ENCODE measurements at regions not wholly inside any gene's neighbourhood (a gene's known extent, or its start where the extent isn't known, plus 50 kb on each side); places are given as distances from the start of the nearest gene placed in this dataset.

- FAIRE-seq = no peak
Measured at GRCh38 chr1:57788313-57788712, 364.5 kb upstream of the DAB1 start.

GRCh38 chr1:57784356-57784755 lies 360.5 kb upstream of the DAB1 start:
- no peak for DNase-seq (ENCODE audit: insufficient read length, low spot score)
- FAIRE-seq = no peak

More at GRCh38 chr1:57788313-57788712, 364.5 kb upstream of the DAB1 start:
- DNase-seq (ENCODE audit: insufficient read length, low spot score) = no peak

DNA sequence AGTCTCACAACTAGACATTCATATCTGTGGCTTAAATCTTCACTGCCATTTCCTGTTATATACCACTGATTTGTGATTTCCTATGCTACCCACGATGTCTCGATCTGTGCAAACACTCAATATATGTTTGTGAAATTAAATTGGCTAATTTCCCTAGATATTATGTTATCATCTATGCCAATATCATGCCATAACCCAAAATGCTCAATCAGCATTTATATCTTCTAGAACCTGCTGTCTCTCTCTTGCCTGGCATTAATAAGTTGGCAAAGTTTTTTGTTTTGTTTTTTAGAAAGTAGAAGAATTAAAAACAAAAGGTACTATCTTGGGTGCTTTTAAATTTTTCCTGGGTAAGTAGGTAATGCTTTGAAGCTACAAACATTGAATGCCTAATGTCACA lies 358.5 kb upstream of the DAB1 start:
- no peak for FAIRE-seq
- no peak for DNase-seq (ENCODE audit: insufficient read length, low spot score)

- DNase-seq (ENCODE audit: insufficient read length, low spot score) (no peak), FAIRE-seq (no peak)
Measured at GRCh38 chr1:57772580-57773195, 348.8 kb upstream of the DAB1 start.

GRCh38 chr1:57770772-57771171 lies 346.9 kb upstream of the DAB1 start:
- DNase-seq (ENCODE audit: insufficient read length, low spot score) = no peak
- no peak for FAIRE-seq

- DNase-seq (ENCODE audit: insufficient read length, low spot score) (no peak), FAIRE-seq (no peak)
Measured at GRCh38 chr1:57770236-57770635, 346.4 kb upstream of the DAB1 start.

GRCh38 chr1:57761628-57762027 lies 337.8 kb upstream of the DAB1 start:
- DNase-seq (ENCODE audit: insufficient read length, low spot score) (no peak), FAIRE-seq (no peak)

- DNase-seq (ENCODE audit: insufficient read length, low spot score) = no peak
- FAIRE-seq = no peak
Measured at GRCh38 chr1:57752843-57753242, 329.0 kb upstream of the DAB1 start.

- DNase-seq (ENCODE audit: insufficient read length, low spot score) (no peak), FAIRE-seq (no peak)
Measured at GRCh38 chr1:57748719-57749118, 324.9 kb upstream of the DAB1 start.

DNA sequence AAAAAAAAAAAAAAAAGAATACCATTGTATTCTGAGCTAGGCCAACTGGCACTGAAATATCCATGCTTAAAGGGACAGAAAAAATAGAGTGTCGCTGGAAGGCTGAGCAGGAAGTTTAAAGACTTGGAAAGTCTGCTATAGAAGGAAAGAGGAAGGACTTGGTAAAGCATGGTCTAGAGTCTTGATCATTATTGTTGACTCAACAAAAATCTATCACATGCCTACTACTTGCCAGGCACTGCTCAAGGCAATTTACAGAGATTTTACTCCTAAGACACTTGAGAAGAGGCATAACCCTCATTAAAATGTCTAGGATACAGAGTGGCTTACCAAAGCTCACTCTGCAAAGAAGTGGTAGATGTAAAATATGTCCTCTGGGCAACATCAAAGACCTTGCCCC lies 324.0 kb upstream of the DAB1 start:
- DNase-seq (ENCODE audit: insufficient read length, low spot score) (no peak), FAIRE-seq (no peak)

GRCh38 chr1:57741521-57741920 lies 317.7 kb upstream of the DAB1 start:
- FAIRE-seq (no peak), DNase-seq (ENCODE audit: insufficient read length, low spot score) (no peak)

DNA sequence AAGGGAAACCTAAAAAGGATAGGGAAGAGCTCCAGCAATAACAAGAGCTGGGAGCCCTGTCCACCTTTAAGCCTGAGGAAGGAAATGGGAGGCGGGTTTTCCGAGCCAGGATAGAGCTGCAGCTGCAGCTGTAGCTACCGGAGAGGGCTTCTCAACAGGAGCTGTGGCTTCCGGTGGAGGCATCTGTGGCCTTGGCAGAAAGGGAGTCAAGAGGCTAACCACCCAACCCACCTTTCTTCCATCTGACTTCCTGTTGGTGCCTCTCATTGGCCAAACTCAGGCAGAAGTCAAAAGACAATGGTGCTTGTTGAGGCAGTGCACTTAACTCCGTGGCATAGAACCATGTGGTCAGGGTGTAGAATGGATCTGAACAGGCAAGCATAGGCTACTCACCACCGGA lies 313.1 kb upstream of the DAB1 start:
- no peak for DNase-seq (ENCODE audit: insufficient read length, low spot score)

DNA sequence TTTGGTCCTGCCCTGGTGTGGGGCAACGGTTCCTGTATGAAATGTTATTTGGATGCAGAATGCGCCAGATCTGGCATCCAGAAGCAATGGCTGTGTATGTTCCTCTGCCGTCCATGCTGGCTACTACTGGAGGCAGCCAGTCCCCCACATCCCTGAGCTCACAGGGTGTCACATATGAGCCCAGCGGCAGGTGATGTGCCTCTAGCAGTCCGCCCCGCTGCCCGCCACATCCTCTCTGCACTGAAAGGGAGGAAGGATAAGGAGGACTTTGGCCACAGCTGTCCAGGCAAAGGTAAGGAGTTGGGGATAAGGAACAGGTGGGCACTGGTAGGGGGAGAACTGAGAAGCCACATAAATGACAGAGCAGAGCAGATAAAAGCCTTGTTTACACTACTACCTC lies 305.3 kb upstream of the DAB1 start:
- DNase-seq (ENCODE audit: insufficient read length, low spot score) (no peak), FAIRE-seq (no peak)

More for the DNA sequence above, 313.1 kb upstream of the DAB1 start:
- FAIRE-seq = no peak

GRCh38 chr1:57727121-57727520 lies 303.3 kb upstream of the DAB1 start:
- FAIRE-seq (no peak), DNase-seq (ENCODE audit: insufficient read length, low spot score) (no peak)

DNA sequence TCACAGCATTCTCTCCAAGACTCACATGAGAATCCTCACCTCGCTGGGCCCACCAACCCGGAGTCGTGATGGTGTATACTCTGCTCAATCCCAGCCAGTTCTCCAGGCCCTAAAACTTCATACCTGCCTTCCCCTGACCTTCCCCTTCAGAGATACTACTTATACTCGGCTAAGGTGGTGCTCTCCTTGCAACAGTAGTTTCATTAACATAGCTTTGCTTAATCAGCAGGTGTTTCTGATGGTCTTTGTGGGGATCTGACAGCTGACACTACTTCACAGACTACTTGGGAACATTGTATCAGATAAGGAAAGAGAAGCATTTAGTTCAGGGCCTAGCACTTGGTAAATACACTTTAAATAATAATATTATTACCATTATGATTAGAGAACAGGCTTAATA lies 301.5 kb upstream of the DAB1 start:
- FAIRE-seq (no peak), DNase-seq (ENCODE audit: insufficient read length, low spot score) (no peak)

DNA sequence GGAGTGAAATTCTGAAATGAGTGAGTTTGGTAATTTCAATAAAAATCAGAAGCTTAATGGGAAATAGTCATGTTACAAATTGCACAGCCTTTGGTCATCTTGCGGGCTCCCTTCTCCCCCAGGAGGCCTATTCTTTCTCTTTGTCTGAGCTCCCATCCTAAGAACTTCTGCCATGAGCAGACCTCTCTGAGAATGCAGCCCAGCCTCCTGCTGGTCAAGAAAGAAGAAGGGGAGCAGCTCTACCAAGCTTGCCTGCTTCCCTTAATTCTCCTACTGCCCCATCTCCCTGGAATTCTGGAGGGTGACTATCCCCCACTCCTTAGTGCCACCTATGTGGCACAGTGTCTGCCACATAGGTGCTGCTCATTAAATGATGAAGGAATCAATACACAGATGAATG lies 300.7 kb upstream of the DAB1 start:
- FAIRE-seq = no peak

DNA sequence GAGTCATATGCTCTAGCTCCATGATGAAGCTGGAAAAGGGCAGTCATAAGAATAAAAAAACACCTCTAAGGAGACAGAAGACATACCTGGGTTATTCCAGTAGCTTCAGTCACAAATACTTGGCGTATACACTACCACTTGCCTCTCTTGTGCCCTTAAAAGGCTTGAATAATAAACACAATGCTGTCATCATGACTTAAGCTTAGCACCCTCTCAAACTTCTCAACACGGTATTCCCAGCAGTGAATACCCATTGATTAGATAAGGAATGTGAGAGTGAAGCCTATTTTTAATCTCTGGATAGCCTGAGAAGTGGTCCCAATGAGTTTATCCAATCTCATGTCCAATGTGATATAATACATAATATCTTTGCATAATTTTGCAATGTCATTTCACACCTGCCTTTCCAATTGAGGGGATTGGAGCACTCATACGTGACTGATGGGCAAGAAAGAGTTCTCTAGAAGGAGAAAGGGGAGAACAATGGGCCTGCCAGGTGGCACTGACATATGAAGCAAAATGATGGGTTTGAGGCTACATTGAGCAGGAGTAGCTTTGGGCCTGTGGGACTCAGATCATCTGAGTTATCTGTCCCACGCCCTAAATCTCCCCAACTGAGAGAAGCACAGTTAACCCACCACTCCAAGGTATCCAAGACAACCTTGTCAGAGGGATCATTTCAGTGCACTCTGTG lies 298.6 kb upstream of the DAB1 start:
- FAIRE-seq (no peak), DNase-seq (ENCODE audit: insufficient read length, low spot score) (no peak)

More for the DNA sequence above, 300.7 kb upstream of the DAB1 start:
- no peak for DNase-seq (ENCODE audit: insufficient read length, low spot score)

DNA sequence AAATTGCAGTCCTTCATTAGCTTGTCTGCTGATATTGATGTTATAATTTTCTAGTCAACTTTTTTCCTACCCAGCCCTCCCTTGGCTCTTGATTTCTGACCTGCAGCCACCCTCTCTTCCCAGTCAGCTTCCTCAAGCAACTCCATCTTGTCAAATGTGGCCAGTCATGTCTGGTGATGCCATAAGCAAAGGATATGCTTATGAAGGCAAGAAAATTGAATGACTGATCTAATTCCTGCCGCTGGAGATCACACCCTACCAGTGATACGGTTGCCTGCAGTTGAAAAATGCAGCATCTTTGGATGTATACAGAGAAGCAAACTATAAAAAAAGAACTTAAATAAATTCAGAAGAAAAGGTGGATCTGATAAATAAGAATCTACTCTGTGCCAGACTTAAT lies 297.1 kb upstream of the DAB1 start:
- FAIRE-seq (no peak), DNase-seq (ENCODE audit: insufficient read length, low spot score) (no peak)

DNA sequence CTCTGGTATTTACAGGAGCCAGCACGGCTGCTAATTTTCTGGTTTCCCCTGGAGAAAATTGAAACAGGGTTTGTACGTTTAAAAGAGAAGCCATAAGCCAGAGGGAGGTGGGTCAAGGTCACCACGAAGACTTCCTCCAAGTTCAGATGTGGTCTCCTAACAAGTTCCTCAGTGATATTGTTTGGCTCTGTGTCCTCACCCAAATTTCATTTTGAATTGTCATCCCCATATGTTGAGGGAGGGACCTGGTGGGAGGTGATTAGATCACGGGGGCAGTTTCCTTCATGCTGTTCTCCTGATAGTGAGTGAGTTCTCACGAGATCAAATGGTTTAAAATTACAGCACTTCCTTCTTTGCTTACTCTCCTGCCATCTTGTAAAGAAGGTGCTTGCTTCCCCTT lies 295.4 kb upstream of the DAB1 start:
- FAIRE-seq (no peak), DNase-seq (ENCODE audit: insufficient read length, low spot score) (no peak)

- DNase-seq (ENCODE audit: insufficient read length, low spot score) = no peak
- FAIRE-seq = no peak
Measured at GRCh38 chr1:57713501-57713900, 289.6 kb upstream of the DAB1 start.

GRCh38 chr1:57712846-57713245 lies 289.0 kb upstream of the DAB1 start:
- FAIRE-seq = no peak

DNA sequence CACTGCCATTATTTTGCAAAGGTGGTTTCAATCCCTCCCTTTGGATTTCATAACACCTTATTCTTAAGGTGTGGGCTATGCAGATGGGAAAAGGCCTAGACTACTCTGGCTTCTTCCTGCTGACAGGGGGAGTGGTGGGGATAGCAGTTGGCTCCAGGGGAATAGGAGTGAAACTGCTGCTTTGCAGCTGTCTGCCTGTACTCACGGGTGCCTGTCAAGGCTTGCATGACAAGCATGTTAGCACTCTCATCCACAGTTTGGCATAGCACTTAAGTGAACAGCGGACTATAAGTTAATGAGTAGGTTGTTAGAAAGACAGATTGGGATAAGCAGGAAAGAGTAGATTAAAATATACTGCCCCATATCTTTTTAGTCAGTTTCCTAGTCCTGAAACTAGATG lies 287.5 kb upstream of the DAB1 start:
- DNase-seq (ENCODE audit: insufficient read length, low spot score) = no peak
- no peak for FAIRE-seq

More at GRCh38 chr1:57712846-57713245, 289.0 kb upstream of the DAB1 start:
- no peak for DNase-seq (ENCODE audit: insufficient read length, low spot score)

- no peak for FAIRE-seq
- no peak for DNase-seq (ENCODE audit: insufficient read length, low spot score)
Measured at GRCh38 chr1:57707631-57708030, 283.8 kb upstream of the DAB1 start.
